Neuron (in vitro differentiated cells): ENCODE measurements at regions not wholly inside any gene's neighbourhood (a gene's known extent, or its start where the extent isn't known, plus 50 kb on each side); places are given as distances from the start of the nearest gene placed in this dataset.

ENCODE experiments used
- H2AFZ ChIP-seq: one replicate; pipeline ENCODE4 v1.6.1; 2013; ENCODE audit warnings: low read depth, mild to moderate bottlenecking, inconsistent platforms, low read length, moderate library complexity
- H3K27me3 ChIP-seq: one replicate; pipeline ENCODE4 v1.6.1; 2013; ENCODE audit warnings: low read length; ENCODE audit not compliant: insufficient read depth
- H3K36me3 ChIP-seq: one replicate; pipeline ENCODE4 v1.6.1; 2013; ENCODE audit warnings: low read length; ENCODE audit not compliant: insufficient read depth
- H3K4me1 ChIP-seq: one replicate; pipeline ENCODE4 v1.6.1; 2013; ENCODE audit warnings: low read length; ENCODE audit not compliant: insufficient read depth
- H3K4me3 ChIP-seq: 2 replicates; pipeline ENCODE4 v1.5.1; 2013; ENCODE audit warnings: mild to moderate bottlenecking, low read length, moderate library complexity
- H3K9me3 ChIP-seq: one replicate; pipeline ENCODE4 v1.6.1; 2013; ENCODE audit warnings: low read length

DNA sequence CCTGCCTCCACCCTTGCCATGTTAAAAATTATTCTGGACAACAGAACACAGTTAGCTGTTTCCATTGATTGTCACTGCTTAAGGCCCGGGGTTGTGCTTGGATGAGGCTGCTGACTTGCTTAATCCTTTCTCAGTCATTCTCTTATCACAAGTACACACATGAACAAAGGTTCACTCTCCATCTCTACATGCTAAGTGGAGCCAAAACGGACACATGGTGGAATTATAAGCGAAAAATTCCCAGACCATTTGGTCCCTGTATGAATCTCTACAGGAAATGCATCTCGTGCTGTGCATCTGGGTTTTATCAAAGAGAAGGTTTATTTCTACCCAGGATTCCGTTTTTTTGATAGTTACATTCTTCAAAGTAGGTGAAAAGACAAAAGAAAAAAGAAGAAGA is 177.5 kb upstream of the ETAA1 start:
- no peaks in the 10 kb centered on the region for H3K9me3 ChIP-seq
- no peak overlapping the region for H3K4me3 ChIP-seq
- H3K36me3 ChIP-seq = no peaks in the 10 kb centered on the region
- no peaks in the 10 kb centered on the region for H3K4me1 ChIP-seq
- no peak overlapping the region for H2AFZ ChIP-seq
- H3K27me3 ChIP-seq = no peaks in the 10 kb centered on the region

DNA sequence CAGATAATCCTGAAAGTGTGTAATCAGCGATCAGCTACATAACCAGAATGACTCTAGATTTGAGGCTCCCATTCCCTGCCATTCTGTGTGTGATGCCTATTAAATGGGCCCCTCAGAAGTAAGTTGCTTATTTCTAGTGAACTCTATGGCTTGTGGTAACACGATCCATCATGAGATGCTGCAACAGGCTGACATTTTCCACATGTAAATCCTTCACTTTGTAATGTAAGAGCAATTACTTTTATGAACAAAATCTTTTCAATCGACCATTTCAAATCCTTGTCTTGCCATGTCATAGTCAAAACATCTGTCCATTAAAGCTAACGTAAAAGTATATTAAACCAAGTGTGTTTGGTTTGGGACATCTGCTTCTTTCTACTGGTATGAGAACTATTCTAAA is 175.9 kb upstream of the ETAA1 start:
- H3K4me3 ChIP-seq = no peak overlapping the region
- H3K27me3 ChIP-seq = no peaks in the 10 kb centered on the region
- H3K9me3 ChIP-seq = no peaks in the 10 kb centered on the region
- H2AFZ ChIP-seq = no peak overlapping the region
- H3K4me1 ChIP-seq = no peaks in the 10 kb centered on the region
- H3K36me3 ChIP-seq = no peaks in the 10 kb centered on the region

DNA sequence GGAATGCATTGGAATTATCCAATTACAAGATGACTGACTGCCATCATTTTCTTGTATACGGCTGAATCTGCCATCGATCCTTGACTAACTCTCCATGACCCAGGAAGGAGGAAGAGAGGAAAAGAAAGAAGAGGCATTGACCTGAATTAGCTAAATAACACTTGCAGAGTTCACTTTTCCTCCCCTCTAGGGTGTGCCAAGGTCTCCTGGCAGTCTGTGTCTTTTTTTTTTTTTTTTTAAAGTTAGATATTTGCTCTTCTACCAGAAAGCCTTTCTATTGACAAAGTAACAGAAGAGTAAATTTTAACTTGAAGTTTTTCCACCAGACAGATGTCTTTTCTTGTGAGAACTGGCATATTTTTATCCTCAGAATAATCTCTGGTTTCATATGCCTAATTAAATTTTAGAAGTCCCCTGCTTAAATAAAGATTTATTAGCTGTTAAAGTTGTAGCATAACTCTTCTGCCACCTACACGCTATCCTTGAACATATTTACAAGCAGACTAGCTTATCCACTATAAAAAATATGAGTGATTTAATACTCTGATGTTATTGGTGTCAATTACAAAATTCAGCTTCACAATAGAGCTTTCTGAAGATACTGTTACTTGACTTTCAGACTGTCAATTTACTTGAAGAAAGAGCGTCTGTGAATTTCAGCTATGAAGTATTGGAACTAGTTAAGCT is 171.7 kb upstream of the ETAA1 start:
- Histone ChIP-seq H3K27me3 (no peaks in the 10 kb centered on the region), H3K36me3 (no peaks in the 10 kb centered on the region), H3K4me1 (no peaks in the 10 kb centered on the region), H3K9me3 (no peaks in the 10 kb centered on the region), H2AFZ (no peak overlapping the region), H3K4me3 (no peak overlapping the region)

DNA sequence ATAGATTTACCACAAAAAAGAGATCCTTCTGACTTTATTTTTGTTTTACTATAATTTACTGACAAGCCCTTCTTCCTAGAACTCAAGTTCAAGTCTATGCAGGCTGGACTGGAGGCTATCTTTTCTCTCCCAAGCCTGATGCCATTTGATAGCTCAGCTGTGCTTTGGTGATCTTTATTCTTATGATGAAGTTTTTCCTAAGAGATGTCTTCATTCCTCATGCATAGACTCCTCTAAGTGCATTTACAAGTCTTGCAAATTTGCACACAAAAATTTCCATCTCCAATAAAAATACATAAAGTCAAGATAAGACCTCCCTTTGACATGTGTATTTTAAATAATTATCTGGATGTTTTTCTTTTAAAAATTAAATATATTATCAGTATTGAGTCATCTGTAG is 167.4 kb upstream of the ETAA1 start:
- H3K4me3 ChIP-seq = no peak overlapping the region
- H3K9me3 ChIP-seq = no peaks in the 10 kb centered on the region
- H3K27me3 ChIP-seq = no peaks in the 10 kb centered on the region
- no peak overlapping the region for H2AFZ ChIP-seq
- no peaks in the 10 kb centered on the region for H3K4me1 ChIP-seq
- H3K36me3 ChIP-seq = no peaks in the 10 kb centered on the region

DNA sequence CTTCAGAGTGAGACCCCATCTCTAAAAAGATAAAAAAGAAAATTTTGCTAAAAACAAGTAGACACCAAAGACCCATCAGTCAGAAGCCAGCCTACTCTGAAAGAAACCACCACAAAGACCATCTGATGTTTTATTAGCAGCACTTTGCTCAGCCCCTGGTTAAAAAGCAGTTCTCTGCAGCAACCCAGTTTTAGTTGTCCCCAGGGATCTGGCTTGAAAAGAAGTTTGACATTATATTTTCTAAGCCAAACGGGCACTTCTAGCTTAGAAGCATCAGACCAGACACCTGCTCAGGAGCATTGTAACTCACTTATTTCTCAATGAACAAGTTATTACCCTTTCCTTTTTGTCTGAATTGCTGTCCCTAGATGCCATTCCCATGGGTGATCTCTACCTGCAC is 164.2 kb upstream of the ETAA1 start:
- H3K27me3 ChIP-seq = no peaks in the 10 kb centered on the region
- H3K36me3 ChIP-seq = no peaks in the 10 kb centered on the region
- H3K9me3 ChIP-seq = no peaks in the 10 kb centered on the region
- H2AFZ ChIP-seq = no peak overlapping the region
- H3K4me3 ChIP-seq = no peak overlapping the region
- no peaks in the 10 kb centered on the region for H3K4me1 ChIP-seq

DNA sequence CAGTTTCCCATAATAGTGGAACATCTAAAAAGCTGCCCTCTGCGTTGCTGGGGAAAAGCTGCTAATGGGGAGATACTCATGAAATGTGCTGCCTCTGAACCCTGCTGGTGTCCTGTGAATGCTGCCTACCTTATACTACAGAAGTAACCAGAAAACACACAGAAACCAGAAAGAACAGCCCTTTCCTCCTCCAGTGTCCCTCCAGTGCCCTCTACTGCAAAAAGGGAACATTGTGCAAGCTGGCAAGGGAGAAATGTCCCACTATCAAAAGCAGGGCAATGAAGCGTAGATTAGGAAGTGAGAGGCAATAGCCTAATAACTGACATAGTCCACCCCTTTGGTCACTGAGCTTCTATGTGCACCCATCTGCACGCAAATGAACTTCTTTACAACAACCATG is 162.7 kb upstream of the ETAA1 start:
- no peak overlapping the region for H2AFZ ChIP-seq

DNA sequence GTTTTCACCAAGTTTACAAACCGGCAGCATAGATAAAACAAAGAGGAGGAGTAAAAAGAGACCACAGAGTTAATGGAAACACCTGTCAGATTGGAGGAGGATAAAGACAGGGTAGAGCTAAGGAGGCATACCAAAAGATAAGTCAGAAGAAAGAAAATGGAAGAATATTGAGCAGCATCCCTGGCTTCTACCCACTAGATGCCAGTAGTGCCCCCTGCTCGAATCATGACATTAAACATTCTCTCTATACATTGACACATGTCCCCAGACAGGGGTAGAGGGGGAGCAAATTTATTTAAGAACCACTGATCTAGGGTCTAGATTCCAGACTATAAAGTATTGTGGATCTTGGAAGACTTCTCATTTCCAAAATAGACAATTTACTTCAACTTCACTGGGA is 159.8 kb upstream of the ETAA1 start:
- no peaks in the 10 kb centered on the region for H3K36me3 ChIP-seq
- H3K4me1 ChIP-seq = no peaks in the 10 kb centered on the region

More for the DNA sequence above, 162.7 kb upstream of the ETAA1 start:
- H3K4me3 ChIP-seq = no peak overlapping the region
- no peaks in the 10 kb centered on the region for H3K4me1 ChIP-seq
- peaks cover 2% of the 10 kb centered on the region for H3K27me3 ChIP-seq
- H3K9me3 ChIP-seq = no peaks in the 10 kb centered on the region
- H3K36me3 ChIP-seq = no peaks in the 10 kb centered on the region

DNA sequence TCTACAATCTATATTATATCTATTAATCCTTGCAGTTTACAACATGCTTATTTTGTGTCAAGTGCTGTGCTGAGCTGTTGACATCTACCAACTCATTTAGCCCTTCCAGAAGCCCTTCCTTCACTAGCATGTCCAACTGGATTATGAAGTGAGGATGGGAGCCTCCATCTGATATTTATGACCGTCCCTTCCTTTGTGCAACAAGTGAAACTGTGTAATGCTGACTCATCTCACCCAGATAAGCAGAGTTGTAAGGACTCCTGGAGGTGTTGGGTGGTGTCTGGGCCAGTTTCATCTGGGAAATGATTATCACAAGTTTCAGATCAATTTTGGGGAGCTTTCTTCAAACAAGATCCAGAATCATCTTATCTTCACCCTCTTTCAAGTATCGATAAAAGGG is 156.6 kb upstream of the ETAA1 start:
- no peaks in the 10 kb centered on the region for H3K36me3 ChIP-seq
- no peaks in the 10 kb centered on the region for H3K4me1 ChIP-seq
- no peaks in the 10 kb centered on the region for H3K9me3 ChIP-seq
- peaks cover 2% of the 10 kb centered on the region for H3K27me3 ChIP-seq
- H3K4me3 ChIP-seq = no peak overlapping the region
- H2AFZ ChIP-seq = no peak overlapping the region

More for the DNA sequence above, 159.8 kb upstream of the ETAA1 start:
- H2AFZ ChIP-seq = no peak overlapping the region
- no peaks in the 10 kb centered on the region for H3K9me3 ChIP-seq
- no peak overlapping the region for H3K4me3 ChIP-seq
- H3K27me3 ChIP-seq = peaks cover 2% of the 10 kb centered on the region

DNA sequence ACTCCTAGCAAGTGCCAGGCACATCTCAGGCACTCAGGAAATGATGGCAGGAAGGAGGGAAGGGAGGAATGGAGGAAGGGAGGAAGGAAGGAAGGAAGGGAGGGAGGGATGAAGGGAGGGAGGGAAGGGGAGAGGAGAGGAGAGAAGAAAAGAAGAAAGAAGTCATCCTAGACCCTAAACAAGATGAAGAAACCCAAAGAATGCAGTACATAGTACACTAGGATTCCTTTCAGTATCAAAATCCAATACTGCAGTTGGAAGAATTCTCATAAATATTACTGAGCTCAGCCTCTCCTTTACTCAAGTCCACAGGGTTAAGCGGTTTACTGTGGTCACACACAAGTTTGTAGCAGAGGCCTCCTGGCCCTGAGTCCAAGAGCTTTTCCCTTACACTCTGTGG is 155.7 kb upstream of the ETAA1 start:
- H3K27me3 ChIP-seq = peaks cover 2% of the 10 kb centered on the region
- no peak overlapping the region for H2AFZ ChIP-seq
- no peaks in the 10 kb centered on the region for H3K36me3 ChIP-seq
- H3K4me1 ChIP-seq = no peaks in the 10 kb centered on the region
- H3K4me3 ChIP-seq = no peak overlapping the region
- H3K9me3 ChIP-seq = no peaks in the 10 kb centered on the region

DNA sequence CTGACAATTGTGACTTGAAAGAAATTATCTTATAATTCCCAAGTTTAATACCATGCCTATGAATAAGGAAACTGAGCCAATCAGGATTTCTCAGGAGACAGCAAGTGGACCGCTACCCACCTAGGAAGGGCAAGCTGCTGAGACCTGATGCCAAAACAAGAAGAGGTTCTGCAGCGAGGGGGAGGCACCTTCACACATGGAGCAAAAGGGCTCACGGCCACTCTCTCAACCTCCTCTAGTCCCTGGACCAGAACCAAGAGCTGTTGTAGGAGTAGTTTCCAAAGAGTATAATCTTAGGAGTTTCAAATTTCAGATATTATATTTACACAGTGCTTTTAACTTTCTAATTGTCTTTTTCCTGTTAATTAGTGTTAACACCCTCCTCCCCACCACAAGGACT is 154.7 kb upstream of the ETAA1 start:
- no peak overlapping the region for H2AFZ ChIP-seq
- peaks cover 2% of the 10 kb centered on the region for H3K27me3 ChIP-seq
- no peaks in the 10 kb centered on the region for H3K9me3 ChIP-seq
- H3K36me3 ChIP-seq = no peaks in the 10 kb centered on the region
- H3K4me1 ChIP-seq = no peaks in the 10 kb centered on the region
- no peak overlapping the region for H3K4me3 ChIP-seq

DNA sequence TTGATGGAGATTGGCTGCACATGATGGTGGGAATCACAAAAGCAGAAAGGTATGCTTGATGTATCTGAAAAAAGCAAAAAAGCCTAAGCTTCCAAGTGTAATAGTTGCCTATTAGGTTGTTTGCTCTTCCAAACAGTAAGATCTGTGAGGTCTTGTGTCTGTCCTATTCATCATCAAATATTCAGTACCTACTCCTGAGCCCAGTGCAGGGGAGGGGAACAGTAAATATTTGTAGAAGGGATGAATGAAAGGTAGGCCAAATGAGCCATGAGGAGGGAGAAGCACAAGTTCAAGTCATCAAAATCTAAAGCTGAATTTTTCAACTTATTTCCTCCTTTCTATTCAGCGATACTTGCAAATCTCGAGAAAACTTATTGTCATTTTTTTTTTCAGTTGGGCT is 153.2 kb upstream of the ETAA1 start:
- Histone ChIP-seq H3K4me3 (no peak overlapping the region), H2AFZ (no peak overlapping the region), H3K9me3 (no peaks in the 10 kb centered on the region), H3K4me1 (no peaks in the 10 kb centered on the region), H3K27me3 (no peaks in the 10 kb centered on the region), H3K36me3 (no peaks in the 10 kb centered on the region)

DNA sequence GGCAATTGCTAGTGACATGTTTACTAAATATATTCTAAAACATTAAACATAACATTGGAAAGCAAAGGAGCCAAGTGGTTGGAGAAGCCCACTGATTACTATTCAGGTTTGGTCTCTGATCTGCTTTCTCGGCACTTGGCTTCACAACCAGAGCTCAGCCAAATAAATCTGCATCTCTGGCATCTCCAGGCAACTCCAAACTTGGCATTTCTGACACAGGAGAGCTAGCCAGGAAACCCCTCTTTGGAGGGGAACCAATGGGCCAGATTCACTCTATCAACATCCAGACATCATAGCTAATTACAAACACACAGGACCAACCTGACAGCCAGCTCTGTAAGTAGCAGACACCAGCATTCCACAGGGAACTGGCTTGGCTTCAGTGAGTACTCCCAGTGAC is 150.3 kb upstream of the ETAA1 start:
- H2AFZ ChIP-seq = no peak overlapping the region

DNA sequence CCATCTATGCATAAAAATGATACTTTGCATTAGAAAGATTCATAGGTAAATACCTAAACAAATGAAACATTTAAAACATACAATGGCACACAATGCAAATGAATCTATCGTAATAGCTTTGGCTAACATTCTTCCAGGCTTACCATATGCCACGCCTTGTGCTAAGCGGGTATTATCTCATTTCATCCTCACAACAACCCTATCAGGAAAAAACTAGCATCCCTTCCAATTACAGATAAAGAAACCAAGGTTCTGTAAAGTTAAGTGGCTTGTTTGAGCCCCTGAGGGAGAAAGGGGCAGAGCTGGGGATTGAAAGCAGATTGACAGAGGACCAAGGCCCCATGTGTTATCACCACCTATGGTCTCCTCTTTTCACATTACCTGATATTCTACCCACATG is 145.4 kb upstream of the ETAA1 start:
- Histone ChIP-seq H3K4me3 (no peak overlapping the region), H3K36me3 (no peaks in the 10 kb centered on the region), H3K27me3 (no peaks in the 10 kb centered on the region), H3K4me1 (no peaks in the 10 kb centered on the region), H2AFZ (no peak overlapping the region), H3K9me3 (no peaks in the 10 kb centered on the region)

More for the DNA sequence above, 150.3 kb upstream of the ETAA1 start:
- Histone ChIP-seq H3K4me3 (no peak overlapping the region), H3K27me3 (no peaks in the 10 kb centered on the region), H3K36me3 (no peaks in the 10 kb centered on the region), H3K9me3 (no peaks in the 10 kb centered on the region), H3K4me1 (no peaks in the 10 kb centered on the region)

DNA sequence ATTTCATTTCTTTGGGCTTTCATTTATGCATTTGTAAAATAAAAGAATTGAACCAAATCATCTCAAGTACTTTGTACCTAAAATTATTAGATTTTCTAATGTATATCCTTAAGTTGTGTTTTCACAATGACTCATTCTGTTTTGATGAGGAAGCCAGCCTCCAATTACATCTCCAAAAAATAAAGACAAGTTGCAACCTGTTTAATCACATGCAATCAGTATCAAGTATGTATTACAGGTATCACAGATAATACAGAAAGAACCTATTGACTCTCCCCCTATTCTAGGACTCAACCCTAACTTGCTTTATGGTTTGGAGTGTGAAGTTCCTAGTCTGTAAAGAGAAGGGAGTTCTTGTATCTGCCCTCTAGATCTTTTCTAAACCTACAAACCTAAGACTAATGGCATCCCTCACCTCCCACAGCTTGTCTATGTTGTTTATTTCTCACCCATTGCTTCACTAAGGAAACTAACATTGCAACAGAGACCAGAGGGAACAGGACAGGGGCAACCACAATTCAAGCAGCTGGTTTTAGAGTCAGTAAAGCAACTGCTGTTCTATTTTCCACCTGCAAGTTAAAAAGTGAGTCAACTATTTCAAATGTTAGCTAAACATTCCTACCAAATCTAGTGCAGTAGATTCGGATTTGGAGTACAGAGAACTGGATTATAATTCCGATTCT is 141.1 kb upstream of the ETAA1 start:
- Histone ChIP-seq H3K4me3 (no peak overlapping the region), H3K36me3 (no peaks in the 10 kb centered on the region), H3K27me3 (no peaks in the 10 kb centered on the region), H2AFZ (no peak overlapping the region), H3K9me3 (no peaks in the 10 kb centered on the region), H3K4me1 (no peaks in the 10 kb centered on the region)
